CD4-positive, alpha-beta T cell (primary cell): ENCODE measurements at regions not wholly inside any gene's neighbourhood (a gene's known extent, or its start where the extent isn't known, plus 50 kb on each side); places are given as distances from the start of the nearest gene placed in this dataset.

Experiments used
- ATAC-seq: fragments of 200-7000 bp; cut with Tn5 transposase; one replicate; pipeline ENCODE4 v1.10.0; 2022; ENCODE audit warnings: mild to moderate bottlenecking; ENCODE audit not compliant: poor library complexity
- CTCF ChIA-PET: fragments of 350-600 bp; sonication (Branson Sonifier 250); formaldehyde crosslinking; loops from one replicate; lab custom pipeline; 2021; ENCODE audit warnings: antibody characterized with exemption, inconsistent platforms; lab: Charles Lee
- POLR2A ChIA-PET: fragments of 350-600 bp; sonication (Branson Sonifier 250); formaldehyde crosslinking; loops from one replicate; lab custom pipeline; 2021; ENCODE audit warnings: antibody characterized with exemption, inconsistent platforms; lab: Charles Lee
- DNase-seq, 14 experiments: peaks; one replicate each; pipeline ENCODE4 v3.0.0-alpha.2; 2013 to 2020; ENCODE audit warnings: mixed read lengths in 2 of 14
- H3K27ac ChIP-seq, 2 donors: one replicate each; pipeline versions ENCODE4 v1.5.1 to v1.7.0; 2013; ENCODE audit warnings: low read length in 2 of 2, low read depth in 1 of 2, mild to moderate bottlenecking in 1 of 2
- H3K27me3 ChIP-seq, 2 experiments: 1 replicate in 1 of 2; 2 replicates in 1 of 2; pipeline versions ENCODE4 v1.6.1 to v1.7.0; 2013; ENCODE audit warnings: low read length in 2 of 2, control low read depth in 1 of 2, mild to moderate bottlenecking in 1 of 2, moderate library complexity in 1 of 2; ENCODE audit not compliant: insufficient read depth in 2 of 2, control insufficient read depth in 1 of 2
- H3K36me3 ChIP-seq: one replicate; pipeline ENCODE4 v1.6.1; 2013; ENCODE audit warnings: low read length, control low read depth; ENCODE audit not compliant: insufficient read depth
- H3K4me1 ChIP-seq: one replicate; pipeline ENCODE4 v1.6.1; 2013; ENCODE audit warnings: low read length, control low read depth; ENCODE audit not compliant: insufficient read depth
- H3K4me3 ChIP-seq: one replicate; pipeline ENCODE4 v1.5.1; 2013; ENCODE audit warnings: mild to moderate bottlenecking, low read length, moderate library complexity
- H3K9me3 ChIP-seq, 2 experiments: 1 replicate in 1 of 2; 2 replicates in 1 of 2; pipeline versions ENCODE4 v1.6.1 to v1.7.0; 2013; ENCODE audit warnings: low read length in 2 of 2, mild to moderate bottlenecking in 2 of 2, control low read depth in 1 of 2, moderate library complexity in 1 of 2; ENCODE audit not compliant: control insufficient read depth in 1 of 2, insufficient read depth in 1 of 2
- H3K27ac Mint-ChIP-seq: one replicate; pipeline ENCODE4 v1.8.0; 2020; ENCODE audit warnings: mixed read lengths
- H3K27me3 Mint-ChIP-seq: one replicate; pipeline ENCODE4 v1.8.0; 2021; ENCODE audit warnings: mixed read lengths
- H3K36me3 Mint-ChIP-seq: one replicate; pipeline ENCODE4 v1.8.0; 2021; ENCODE audit warnings: low read depth, mixed read lengths
- H3K4me1 Mint-ChIP-seq: one replicate; pipeline ENCODE4 v1.8.0; 2021; ENCODE audit warnings: low read depth, mixed read lengths
- H3K4me3 Mint-ChIP-seq: one replicate; pipeline ENCODE4 v1.8.0; 2020; ENCODE audit warnings: mild to moderate bottlenecking, mixed read lengths
- H3K9me3 Mint-ChIP-seq: one replicate; pipeline ENCODE4 v1.8.0; 2020; ENCODE audit warnings: mixed read lengths
- intact Hi-C, 2 experiments: fragments of 100-400 bp; cut with DNase I in 1 of 2; cut with micrococcal nuclease in 1 of 2; formaldehyde crosslinking; loops; one replicate each; pipeline versions ENCODE4 v1.15.1 to v1.9.0; 2023 to 2025; cut with DNase I, micrococcal nuclease
- TF ChIP-seq, protein P1 (sequence below): fragments of 200-600 bp; IDR thresholded peaks from one replicate; pipeline ENCODE4 v1.8.0; 2022; ENCODE audit warnings: antibody characterized with exemption, mild to moderate bottlenecking

DNA sequence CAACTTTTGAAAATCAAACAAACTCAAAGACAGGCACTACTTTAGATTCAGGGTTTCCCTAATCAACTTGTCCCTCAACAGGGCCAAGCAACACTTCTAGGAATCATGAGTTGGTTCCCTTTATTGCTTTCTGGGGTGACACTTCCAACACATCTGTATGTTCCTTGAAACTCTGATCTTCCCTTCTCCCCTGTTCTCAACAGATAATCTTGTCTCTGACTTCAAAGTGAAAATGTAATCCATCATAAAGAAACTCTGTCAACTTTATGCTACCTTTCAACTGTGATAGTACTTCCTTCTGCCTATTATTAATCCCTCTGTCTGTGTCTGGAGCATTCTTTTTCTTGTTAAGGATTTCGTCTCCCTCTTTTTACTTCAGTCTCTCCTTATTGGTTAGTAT, 250.1 kb upstream of the MEF2C start:
- Mint-ChIP-seq H3K27me3 (no peaks in the 10 kb centered on the region), H3K27ac (no peak overlapping the region), H3K4me1 (no peaks in the 10 kb centered on the region), H3K36me3 (no peaks in the 10 kb centered on the region), H3K4me3 (no peak overlapping the region), H3K9me3 (no peaks in the 10 kb centered on the region)
- H3K4me1 ChIP-seq = no peaks in the 10 kb centered on the region
- no peak for ATAC-seq
- H3K27me3 ChIP-seq = no peaks in the 10 kb centered on the region
- H3K27ac ChIP-seq = no peak overlapping the region
- DNase-seq = no peak
- intact Hi-C loops = no loop called here
- TF ChIP-seq, protein P1, sequence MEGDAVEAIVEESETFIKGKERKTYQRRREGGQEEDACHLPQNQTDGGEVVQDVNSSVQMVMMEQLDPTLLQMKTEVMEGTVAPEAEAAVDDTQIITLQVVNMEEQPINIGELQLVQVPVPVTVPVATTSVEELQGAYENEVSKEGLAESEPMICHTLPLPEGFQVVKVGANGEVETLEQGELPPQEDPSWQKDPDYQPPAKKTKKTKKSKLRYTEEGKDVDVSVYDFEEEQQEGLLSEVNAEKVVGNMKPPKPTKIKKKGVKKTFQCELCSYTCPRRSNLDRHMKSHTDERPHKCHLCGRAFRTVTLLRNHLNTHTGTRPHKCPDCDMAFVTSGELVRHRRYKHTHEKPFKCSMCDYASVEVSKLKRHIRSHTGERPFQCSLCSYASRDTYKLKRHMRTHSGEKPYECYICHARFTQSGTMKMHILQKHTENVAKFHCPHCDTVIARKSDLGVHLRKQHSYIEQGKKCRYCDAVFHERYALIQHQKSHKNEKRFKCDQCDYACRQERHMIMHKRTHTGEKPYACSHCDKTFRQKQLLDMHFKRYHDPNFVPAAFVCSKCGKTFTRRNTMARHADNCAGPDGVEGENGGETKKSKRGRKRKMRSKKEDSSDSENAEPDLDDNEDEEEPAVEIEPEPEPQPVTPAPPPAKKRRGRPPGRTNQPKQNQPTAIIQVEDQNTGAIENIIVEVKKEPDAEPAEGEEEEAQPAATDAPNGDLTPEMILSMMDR = no peak
- POLR2A ChIA-PET = no interaction called here
- CTCF ChIA-PET = no interaction called here
- no peaks in the 10 kb centered on the region for H3K36me3 ChIP-seq
- H3K4me3 ChIP-seq = no peak overlapping the region
- H3K9me3 ChIP-seq = no peaks in the 10 kb centered on the region

DNA sequence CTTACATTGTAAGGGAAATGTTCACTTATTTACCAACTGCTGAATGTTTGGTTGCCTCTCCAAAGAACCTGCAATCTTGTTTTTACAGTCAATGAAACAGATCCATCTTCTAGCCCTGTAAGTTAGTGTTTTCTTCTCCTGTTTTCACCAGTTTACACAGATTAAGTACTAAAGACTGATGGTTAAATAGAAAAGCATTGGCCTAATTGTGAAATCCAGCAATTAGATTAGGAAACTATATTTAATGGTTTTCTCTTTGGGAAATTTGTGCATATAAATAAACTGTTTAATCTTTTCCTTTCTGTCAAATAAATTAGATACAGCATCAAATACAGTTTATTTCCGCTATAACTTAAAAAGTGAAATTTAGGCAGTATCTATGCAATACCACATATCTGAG, 247.9 kb upstream of the MEF2C start:
- no peaks in the 10 kb centered on the region for H3K36me3 Mint-ChIP-seq
- Histone ChIP-seq H3K4me3 (no peak overlapping the region), H3K36me3 (no peaks in the 10 kb centered on the region), H3K27me3 (no peaks in the 10 kb centered on the region), H3K9me3 (no peaks in the 10 kb centered on the region), H3K27ac (no peak overlapping the region), H3K4me1 (no peaks in the 10 kb centered on the region)
- H3K9me3 Mint-ChIP-seq = no peaks in the 10 kb centered on the region
- no peak overlapping the region for H3K4me3 Mint-ChIP-seq
- ChIA-PET CTCF (no interaction called here), POLR2A (no interaction called here)
- DNase-seq (no peak), ATAC-seq (no peak)
- TF ChIP-seq, protein P1 = no peak
- H3K4me1 Mint-ChIP-seq = no peaks in the 10 kb centered on the region
- H3K27ac Mint-ChIP-seq = no peak overlapping the region
- H3K27me3 Mint-ChIP-seq = no peaks in the 10 kb centered on the region
- intact Hi-C loops = no loop called here

DNA sequence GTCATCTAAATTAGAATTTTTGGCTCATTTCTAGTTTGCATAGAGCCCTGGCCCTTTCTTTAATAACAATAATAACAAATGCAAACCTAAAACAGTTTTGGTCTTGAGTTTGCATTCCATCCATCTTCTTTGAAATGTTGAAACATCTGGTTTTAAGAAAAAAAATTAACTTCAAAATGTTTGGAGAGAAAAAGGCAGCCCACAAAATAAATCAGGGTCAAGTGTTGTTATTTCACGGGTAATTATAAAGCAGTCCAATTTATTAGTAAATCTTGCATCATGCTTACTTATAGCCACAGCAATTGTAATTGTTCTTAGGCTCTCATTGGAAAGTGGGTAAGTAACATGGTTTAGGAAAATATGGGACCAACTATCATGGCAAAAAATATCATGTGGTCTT, 247.0 kb upstream of the MEF2C start:
- intact Hi-C loops = no loop called here
- Histone ChIP-seq H3K27ac (no peak overlapping the region), H3K27me3 (no peaks in the 10 kb centered on the region), H3K36me3 (no peaks in the 10 kb centered on the region), H3K4me3 (no peak overlapping the region), H3K4me1 (no peaks in the 10 kb centered on the region), H3K9me3 (no peaks in the 10 kb centered on the region)
- no peak overlapping the region for H3K4me3 Mint-ChIP-seq
- H3K4me1 Mint-ChIP-seq = no peaks in the 10 kb centered on the region
- H3K27me3 Mint-ChIP-seq = no peaks in the 10 kb centered on the region
- TF ChIP-seq, protein P1 = no peak
- no peaks in the 10 kb centered on the region for H3K36me3 Mint-ChIP-seq
- ATAC-seq (no peak), DNase-seq (no peak)
- H3K9me3 Mint-ChIP-seq = no peaks in the 10 kb centered on the region
- ChIA-PET CTCF (no interaction called here), POLR2A (no interaction called here)
- no peak overlapping the region for H3K27ac Mint-ChIP-seq
